HCT116 (cell line): ENCODE measurements at regions not wholly inside any gene's neighbourhood (a gene's known extent, or its start where the extent isn't known, plus 50 kb on each side); places are given as distances from the start of the nearest gene placed in this dataset.

ENCODE experiments used
- CTCF ChIP-seq, 3 experiments: fragments of 200-600 bp in 1 of 3; sonication (generic) in 1 of 3; IDR thresholded peaks in 2 of 3; conservative IDR thresholded peaks in 1 of 3; 2 replicates each; pipeline ENCODE4 v1.5.1; 2012 to 2017; ENCODE audit warnings: low read depth in 2 of 3, low read length in 2 of 3, antibody characterized with exemption in 1 of 3, borderline replicate concordance in 1 of 3, control low read depth in 1 of 3, mild to moderate bottlenecking in 1 of 3, mixed read lengths in 1 of 3, mixed run types in 1 of 3, moderate library complexity in 1 of 3; ENCODE audit not compliant: insufficient read depth in 1 of 3
- EZH2 ChIP-seq: fragments of 200-600 bp; sonication (generic); IDR thresholded peaks from 2 replicates; pipeline ENCODE4 v1.6.1; 2017; ENCODE audit warnings: antibody characterized with exemption, mixed run types

DNA sequence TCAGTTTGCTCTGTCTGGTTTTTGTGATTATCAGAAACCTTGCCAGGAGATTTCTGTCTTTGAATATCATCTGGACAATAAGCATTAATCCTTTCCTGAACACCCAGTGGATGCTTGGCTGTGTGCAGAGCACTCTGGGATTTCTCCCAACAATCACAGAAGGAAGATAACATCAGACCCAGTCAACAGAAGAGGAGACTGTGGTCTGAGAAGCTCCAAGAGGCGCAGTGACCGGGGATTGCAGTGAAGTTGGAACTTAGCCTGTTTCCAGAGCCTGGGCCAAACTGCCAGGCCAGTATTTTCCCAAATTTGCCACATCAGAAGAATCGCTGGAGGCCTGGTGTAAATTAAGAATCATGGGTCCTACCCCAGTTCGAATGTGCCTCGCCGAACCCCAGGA lies 264.7 kb downstream of the C16orf95 start:
- TF ChIP-seq EZH2, result no peak
- TF ChIP-seq CTCF (IDR thresholded peaks at IDR 0.05 in 2 of 3, conservative IDR thresholded peaks at IDR 0.05 in 1 of 3; ENCODE audit: borderline replicate concordance in 1 of 3, insufficient read depth in 1 of 3, low read depth in 2 of 3, low read length in 2 of 3), result no peak
